ENCODE measurements at regions not wholly inside any gene's neighbourhood (a gene's known extent, or its start where the extent isn't known, plus 50 kb on each side); places are given as distances from the start of the nearest gene placed in this dataset.

DNA sequence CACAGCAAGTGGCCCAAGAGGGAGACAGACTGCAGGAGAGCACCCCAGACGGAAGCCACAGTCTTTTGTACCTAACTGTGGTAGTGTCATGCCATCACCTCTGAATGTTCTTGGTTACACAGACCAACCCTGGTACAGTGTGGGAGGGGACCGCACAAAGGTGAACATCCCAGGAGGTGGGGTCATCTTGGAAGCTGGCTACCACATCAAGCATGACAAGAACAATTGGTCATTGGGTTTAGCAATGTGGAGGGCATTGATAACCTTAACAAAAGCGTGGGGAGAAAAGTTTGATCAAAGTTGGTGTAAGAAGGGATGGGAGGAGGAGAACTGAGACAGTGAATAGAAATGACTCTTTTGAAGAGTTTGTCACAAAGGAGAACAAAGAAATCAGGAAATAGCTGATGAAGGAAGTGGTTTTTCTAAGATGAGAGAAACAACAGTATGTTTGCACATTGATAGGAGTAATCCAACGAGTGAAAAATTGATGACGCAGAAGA is 87.1 kb upstream of the CACNA1E start:
- DNase-seq: peak; percentile 29

DNA sequence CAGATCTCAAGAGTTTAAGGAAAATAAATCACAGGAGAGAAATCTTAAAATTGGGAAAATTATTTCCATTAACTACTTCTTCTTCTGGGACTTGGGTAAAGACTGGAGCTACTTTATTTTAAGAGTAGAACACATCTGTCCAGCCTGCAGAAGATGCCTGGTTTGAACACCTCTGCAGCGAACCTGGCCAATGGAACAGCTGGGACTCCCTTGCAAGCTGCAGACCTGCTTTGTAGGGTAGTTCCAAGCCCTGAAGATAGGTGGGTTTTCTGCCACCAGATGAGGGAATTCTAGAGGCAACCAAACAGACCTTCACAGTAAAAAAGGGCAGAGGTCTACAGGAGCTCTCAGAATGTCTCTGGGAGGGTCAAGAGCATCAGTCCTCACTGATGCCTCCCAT is 86.5 kb upstream of the CACNA1E start:
- no peak for DNase-seq

DNA sequence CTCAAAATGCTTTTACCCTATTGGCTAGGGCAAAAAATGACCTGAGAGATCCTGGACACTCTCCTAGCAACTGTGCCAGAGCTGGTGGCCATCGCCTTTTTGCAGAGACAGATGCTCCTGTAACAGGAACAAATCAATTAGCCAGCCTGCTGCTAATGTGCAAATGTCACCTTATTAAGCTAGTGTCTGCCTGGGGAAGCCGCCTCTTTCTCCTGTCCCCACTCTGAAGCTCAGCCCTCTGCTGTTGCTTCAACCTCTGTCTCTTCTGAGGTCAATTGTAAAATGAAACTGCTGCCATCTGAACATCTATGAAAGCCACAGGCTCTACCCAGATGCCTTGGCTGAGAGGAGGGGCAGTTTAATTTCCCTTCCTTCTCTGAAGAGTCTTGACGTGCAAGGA is 85.5 kb upstream of the CACNA1E start:
- peak; percentile 30 for DNase-seq

GRCh38 chr1:181398544-181398943 is 84.8 kb upstream of the CACNA1E start:
- peak; percentile 38 for DNase-seq

DNA sequence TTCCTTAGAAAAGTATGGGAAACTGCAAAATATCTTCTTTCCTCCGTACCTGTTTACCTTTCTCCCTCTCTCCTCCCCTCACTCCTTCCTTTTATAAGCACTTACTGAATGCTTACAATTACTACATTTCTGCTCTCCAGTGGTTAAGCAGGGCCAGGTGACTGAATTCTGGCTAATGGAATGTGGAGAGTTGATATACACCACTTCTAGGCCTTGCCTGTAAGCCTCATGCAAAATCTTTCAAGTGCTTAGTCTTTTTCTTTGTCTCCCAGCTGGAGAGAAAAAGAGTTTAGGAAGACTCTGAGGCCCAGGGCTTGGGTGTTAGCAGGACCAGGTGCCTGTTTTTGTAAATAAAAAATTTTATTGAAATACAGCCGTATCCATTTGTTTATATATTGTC is 77.7 kb upstream of the CACNA1E start:
- no peak for DNase-seq

- no peak for DNase-seq
Observed at GRCh38 chr1:181406989-181407388, 76.3 kb upstream of the CACNA1E start.

DNA sequence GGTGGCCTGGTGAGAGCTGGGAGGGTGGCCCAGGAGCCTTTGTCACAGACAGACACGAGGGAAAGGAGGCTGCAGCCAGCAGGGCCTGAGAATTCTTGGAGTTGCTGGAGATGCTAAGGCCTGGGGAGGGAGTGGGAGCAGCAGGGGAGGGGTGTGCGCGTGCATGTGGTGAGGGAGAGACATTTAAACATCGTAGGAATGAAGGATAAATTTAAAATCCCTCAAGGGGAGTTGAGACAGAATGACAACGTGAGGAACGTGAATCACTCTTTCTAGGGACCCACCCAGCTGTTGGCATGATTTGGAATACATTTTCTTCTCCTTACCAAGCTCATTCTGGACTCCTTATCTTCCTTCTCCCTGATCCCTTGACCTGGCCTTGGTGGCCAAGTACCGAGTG is 73.3 kb upstream of the CACNA1E start:
- no peak for DNase-seq

DNA sequence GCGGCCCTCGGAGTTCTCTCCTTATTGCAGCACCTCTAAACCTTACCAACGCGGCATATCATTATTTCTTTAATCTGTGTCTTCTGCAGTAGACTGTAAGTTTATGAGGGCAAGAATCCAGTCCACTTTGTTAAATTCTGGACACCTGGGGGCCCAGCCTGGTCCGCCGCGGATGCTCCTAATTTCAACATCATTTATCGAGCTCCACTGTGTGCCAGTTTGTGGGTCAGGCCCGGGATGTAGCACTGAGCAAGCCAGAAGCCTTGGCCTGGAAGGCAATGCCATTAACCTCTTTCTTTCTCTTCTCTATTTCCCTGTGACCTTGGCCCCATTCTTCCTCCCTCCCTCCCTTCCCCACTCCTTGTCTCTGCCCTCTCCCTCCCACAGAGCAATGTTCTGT is 70.6 kb upstream of the CACNA1E start:
- no peak for DNase-seq

GRCh38 chr1:181413195-181413815 is 70.0 kb upstream of the CACNA1E start:
- DNase-seq: no peak

- no peak for DNase-seq
Observed at GRCh38 chr1:181413836-181414235, 69.5 kb upstream of the CACNA1E start.

- no peak for DNase-seq
Observed at GRCh38 chr1:181416268-181416860, 67.0 kb upstream of the CACNA1E start.

DNA sequence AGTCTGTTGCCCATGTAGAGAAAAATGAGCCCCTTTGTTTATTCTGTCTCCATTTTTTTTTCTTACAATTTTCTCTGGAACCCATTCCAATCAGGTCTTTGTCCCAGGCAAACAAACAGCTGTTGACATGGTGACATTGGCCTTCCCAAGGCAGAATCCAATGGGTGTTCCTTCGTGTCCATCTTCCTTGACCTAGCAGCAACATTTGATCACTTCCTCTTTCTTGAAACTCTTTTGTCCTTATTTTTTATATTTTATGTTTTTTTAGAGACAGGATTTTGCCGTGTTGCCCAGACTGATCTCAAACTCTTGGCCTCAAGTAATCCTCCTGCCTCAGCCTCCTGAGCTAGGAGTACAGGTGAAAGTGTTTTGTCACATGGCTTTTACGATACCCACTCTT is 65.4 kb upstream of the CACNA1E start:
- no peak for DNase-seq

DNA sequence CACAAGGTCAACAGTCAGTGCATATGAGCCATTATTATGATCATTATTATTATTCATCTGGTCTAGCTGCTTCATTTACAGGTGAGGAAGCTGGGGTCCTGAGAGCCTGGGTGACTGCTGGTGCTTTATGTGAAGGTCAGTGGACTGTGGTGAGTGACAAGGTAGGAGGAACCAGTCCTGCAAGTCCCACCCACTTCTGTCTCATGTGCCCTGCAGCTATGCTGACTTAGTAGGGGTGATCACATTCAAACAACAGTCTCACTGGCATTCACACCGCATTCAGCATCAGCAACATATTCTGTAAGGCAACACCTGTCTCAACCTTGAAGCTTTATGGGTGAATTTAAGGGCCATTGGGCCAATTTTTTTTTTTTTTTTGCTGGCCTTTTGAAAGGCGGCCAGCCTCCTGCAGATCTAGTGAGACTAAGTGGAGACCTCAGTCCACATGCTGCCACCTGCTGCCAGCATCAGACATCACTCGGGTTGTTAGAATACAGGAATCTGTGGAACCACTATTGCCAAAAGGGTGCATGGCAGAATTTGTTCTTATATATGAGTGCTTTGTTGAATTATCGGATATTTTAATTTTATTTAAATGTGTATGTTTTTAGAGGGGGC is 59.9 kb upstream of the CACNA1E start:
- peak; percentile 14 for DNase-seq

DNA sequence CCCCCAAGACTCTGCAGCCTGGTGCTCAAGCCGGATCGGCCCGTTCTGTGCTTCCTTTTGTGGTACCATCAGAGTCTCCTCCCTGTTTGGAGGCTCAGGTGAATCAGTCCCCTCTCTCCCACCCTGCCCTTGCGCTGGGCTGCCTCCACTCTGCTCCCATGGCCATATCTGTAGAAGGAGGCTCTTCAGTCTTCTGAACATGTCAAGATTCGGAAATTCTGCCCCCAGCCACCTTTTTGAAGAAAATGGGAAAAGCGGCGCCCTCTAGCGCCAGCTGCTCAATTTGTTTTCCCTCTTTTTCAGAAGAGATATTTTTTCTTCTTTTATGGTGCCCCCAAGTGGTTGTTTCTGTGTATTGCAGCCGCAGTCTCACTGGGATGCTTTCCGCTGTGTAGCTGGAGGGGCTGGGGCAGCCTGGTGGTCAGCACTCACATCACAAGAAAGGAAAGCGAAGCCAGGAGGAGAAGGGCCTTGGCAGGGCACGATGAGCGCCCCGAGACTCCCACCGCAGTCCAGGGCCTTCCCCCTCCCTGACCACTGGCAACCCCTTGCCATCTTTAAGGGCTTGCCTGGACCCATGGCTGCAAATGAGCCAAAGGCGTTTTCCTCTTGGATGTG is 58.4 kb upstream of the CACNA1E start:
- peak; percentile 83 for DNase-seq

DNA sequence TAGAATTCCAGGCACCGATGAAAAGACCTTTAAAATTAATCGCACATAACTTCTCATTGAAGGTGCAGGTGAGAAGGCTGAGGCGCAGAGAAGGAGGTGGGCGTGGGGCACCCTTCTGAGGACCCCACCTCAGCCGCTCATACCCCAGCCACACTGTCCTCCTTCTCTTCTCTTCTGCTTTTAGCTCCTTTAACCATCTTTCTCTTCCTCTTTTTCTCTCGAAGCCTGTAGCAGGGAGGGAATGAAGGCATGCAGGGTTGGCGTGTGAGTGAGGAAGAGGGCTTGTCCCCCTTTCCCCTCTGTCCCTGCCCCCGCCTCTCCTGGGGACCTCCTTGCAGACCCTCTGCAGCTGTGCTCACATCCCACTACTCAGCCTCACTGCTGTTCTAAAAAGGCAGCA is 57.8 kb upstream of the CACNA1E start:
- no peak for DNase-seq

GRCh38 chr1:181429462-181429861 is 53.9 kb upstream of the CACNA1E start:
- DNase-seq: no peak

GRCh38 chr1:181430015-181430885 is 53.1 kb upstream of the CACNA1E start:
- DNase-seq: no peak
